B cell (primary cell): ENCODE measurements at regions not wholly inside any gene's neighbourhood (a gene's known extent, or its start where the extent isn't known, plus 50 kb on each side); places are given as distances from the start of the nearest gene placed in this dataset.

ENCODE experiments used
- ATAC-seq: fragments of 200-7000 bp; cut with Tn5 transposase; one replicate; pipeline ENCODE4 v1.10.0; 2021; ENCODE audit warnings: low read depth, mild to moderate bottlenecking, moderate number of reproducible peaks, moderate library complexity
- CTCF ChIA-PET: fragments of 350-600 bp; sonication (Branson Sonifier 250); formaldehyde crosslinking; loops from one replicate; lab custom pipeline; 2021; ENCODE audit warnings: antibody characterized with exemption, inconsistent platforms; lab: Charles Lee
- POLR2A ChIA-PET: fragments of 350-600 bp; sonication (Branson Sonifier 250); formaldehyde crosslinking; loops from one replicate; lab custom pipeline; 2021; ENCODE audit warnings: antibody characterized with exemption; lab: Charles Lee
- DNase-seq: peaks from one replicate; pipeline ENCODE4 v3.0.0; 2013
- H2AFZ ChIP-seq: 2 replicates; pipeline ENCODE4 v1.6.1; 2012; ENCODE audit warnings: mild to moderate bottlenecking, low read depth, low read length; ENCODE audit not compliant: insufficient read depth, poor library complexity, severe bottlenecking
- H3K27ac ChIP-seq, 2 donors: 1 replicate in 1 of 2; 2 replicates in 1 of 2; pipeline ENCODE4 v1.5.1; 2012 to 2013; ENCODE audit warnings: low read length in 2 of 2, mild to moderate bottlenecking in 2 of 2, moderate library complexity in 1 of 2
- H3K27me3 ChIP-seq, 4 experiments: fragments of 200-600 bp in 1 of 4; sonication (generic) in 1 of 4; replicated peaks in 1 of 4; 1 replicate in 2 of 4; 2 replicates in 2 of 4; pipeline versions ENCODE4 v1.6.1 to v1.7.0; 2013 to 2016; ENCODE audit warnings: low read length in 3 of 4, mild to moderate bottlenecking in 2 of 4, mixed read lengths in 1 of 4, moderate library complexity in 1 of 4; ENCODE audit not compliant: insufficient read depth in 4 of 4, control insufficient read depth in 3 of 4; ENCODE audit errors: control extremely low read depth in 1 of 4
- H3K36me3 ChIP-seq, 2 experiments: replicated peaks in 1 of 2; 1 replicate in 1 of 2; 2 replicates in 1 of 2; pipeline versions ENCODE4 v1.6.1 to v1.7.1; 2013; ENCODE audit warnings: low read length in 1 of 2; ENCODE audit not compliant: insufficient read depth in 2 of 2, control insufficient read depth in 1 of 2; ENCODE audit errors: control extremely low read depth in 1 of 2, extremely low read depth in 1 of 2
- H3K4me1 ChIP-seq, 2 donors: fragments of 200-600 bp in 1 of 2; sonication (generic) in 1 of 2; 1 replicate in 1 of 2; 2 replicates in 1 of 2; pipeline versions ENCODE4 v1.5.1 to v1.6.1; 2013 to 2017; ENCODE audit warnings: low read length in 2 of 2; ENCODE audit not compliant: control insufficient read depth in 2 of 2, insufficient read depth in 2 of 2
- H3K4me2 ChIP-seq: replicated peaks from 2 replicates; pipeline ENCODE3; 2012; ENCODE audit warnings: mild to moderate bottlenecking, low read depth, low read length; ENCODE audit not compliant: poor library complexity, severe bottlenecking
- H3K4me3 ChIP-seq, 5 experiments: fragments of 200-600 bp in 1 of 5; sonication (generic) in 1 of 5; 1 replicate in 3 of 5; 2 replicates in 2 of 5; pipeline versions ENCODE4 v1.5.1 to v1.7.0; 2011 to 2016; ENCODE audit warnings: low read length in 4 of 5, mild to moderate bottlenecking in 4 of 5, low read depth in 2 of 5, control low read depth in 1 of 5, moderate library complexity in 1 of 5; ENCODE audit not compliant: insufficient read depth in 1 of 5; ENCODE audit errors: control extremely low read depth in 1 of 5, extremely low read depth in 1 of 5
- H3K79me2 ChIP-seq: fragments of 200-600 bp; sonication (generic); one replicate; pipeline ENCODE4 v1.6.0; 2016; ENCODE audit warnings: low read length; ENCODE audit not compliant: control insufficient read depth, insufficient read depth
- H3K9ac ChIP-seq: fragments of 200-600 bp; sonication (generic); 2 replicates; pipeline ENCODE4 v1.6.1; 2017; ENCODE audit warnings: mild to moderate bottlenecking, low read length, moderate library complexity
- H3K9me3 ChIP-seq, 3 donors: one replicate each; pipeline versions ENCODE4 v1.6.1 to v1.7.1; 2013; ENCODE audit warnings: low read length in 2 of 3; ENCODE audit not compliant: control insufficient read depth in 2 of 3, insufficient read depth in 1 of 3; ENCODE audit errors: control extremely low read depth in 1 of 3
- H4K20me1 ChIP-seq: 2 replicates; pipeline ENCODE4 v1.6.0; 2012; ENCODE audit warnings: mild to moderate bottlenecking, low read length; ENCODE audit not compliant: insufficient read depth, control insufficient read depth, poor library complexity, severe bottlenecking
- H3K27ac Mint-ChIP-seq: one replicate; pipeline ENCODE4 v1.8.0; 2021; ENCODE audit warnings: mixed read lengths
- H3K27me3 Mint-ChIP-seq: one replicate; pipeline ENCODE4 v1.8.0; 2021; ENCODE audit warnings: mixed read lengths
- H3K4me1 Mint-ChIP-seq: one replicate; pipeline ENCODE4 v1.8.0; 2021; ENCODE audit warnings: mixed read lengths
- H3K4me3 Mint-ChIP-seq: one replicate; pipeline ENCODE4 v1.8.0; 2021; ENCODE audit warnings: mixed read lengths
- H3K9me3 Mint-ChIP-seq: one replicate; pipeline ENCODE4 v1.8.0; 2022; ENCODE audit warnings: mixed read lengths; ENCODE audit not compliant: insufficient read depth
- CTCF ChIP-seq: fragments of 200-600 bp; IDR thresholded peaks from one replicate; pipeline ENCODE4 v1.8.0; 2022; ENCODE audit warnings: antibody characterized with exemption, mild to moderate bottlenecking
- EZH2 ChIP-seq: IDR thresholded peaks from 2 replicates; pipeline ENCODE4 v1.6.1; 2012; ENCODE audit warnings: borderline replicate concordance, low read depth, mild to moderate bottlenecking, moderate library complexity, low read length; ENCODE audit not compliant: insufficient read depth, poor library complexity, severe bottlenecking
- WGBS: methylation state at CpG from one replicate; pipeline ENCODE4 v1.1.5; 2013; ENCODE audit warnings: missing lambda C conversion rate; ENCODE audit not compliant: insufficient coverage; 5-methylcytosine and 5-hydroxymethylcytosine counted together
- intact Hi-C: fragments of 100-400 bp; cut with micrococcal nuclease; formaldehyde crosslinking; loops from one replicate; pipeline ENCODE4 v1.10.0; 2022

- Histone ChIP-seq H3K4me3 (no peak overlapping the region), H3K9me3 (peaks cover 0 to 3% (median 0%) of the 10 kb centered on the region in 3 donors), H3K36me3 (no peaks in the 10 kb centered on the region), H3K27ac (no peak overlapping the region), H3K9ac (no peak overlapping the region), H3K79me2 (no peaks in the 10 kb centered on the region), H3K27me3 (peaks cover 0 to 3% (median 0%) of the 10 kb centered on the region in 4 experiments), H3K4me1 (no peaks in the 10 kb centered on the region), H4K20me1 (no peaks in the 10 kb centered on the region), H2AFZ (no peak overlapping the region), H3K4me2 (no peak overlapping the region)
- no peak overlapping the region for H3K27ac Mint-ChIP-seq
- intact Hi-C loops = no loop called here
- no peaks in the 10 kb centered on the region for H3K4me1 Mint-ChIP-seq
- DNase-seq (no peak), ATAC-seq (no peak)
- no peak overlapping the region for H3K4me3 Mint-ChIP-seq
- peaks cover 13% of the 10 kb centered on the region for H3K27me3 Mint-ChIP-seq
- POLR2A ChIA-PET = no interaction called here
- TF ChIP-seq CTCF (no peak), EZH2 (no peak)
- WGBS = 91% methylated on average over 2 of the region's 4 CpGs
- CTCF ChIA-PET = no interaction called here
- H3K9me3 Mint-ChIP-seq = peaks cover 2% of the 10 kb centered on the region
These were observed 276.6 kb downstream of the ZNF621 start for GRCh38 chr3:40801284-40801741.

- no peak overlapping the region for H3K9ac ChIP-seq
- H3K79me2 ChIP-seq = no peaks in the 10 kb centered on the region
- intact Hi-C loops = no loop called here
- H3K4me2 ChIP-seq = no peak overlapping the region
- no peaks in the 10 kb centered on the region for H3K36me3 ChIP-seq
- no peaks in the 10 kb centered on the region for H3K4me1 ChIP-seq
- ATAC-seq = no peak
- H2AFZ ChIP-seq = no peak overlapping the region
- ChIA-PET CTCF (no interaction called here), POLR2A (no interaction called here)
- 100% methylated on average over 2 of the region's 2 CpGs for WGBS
- Mint-ChIP-seq H3K27me3 (peaks cover 9% of the 10 kb centered on the region), H3K9me3 (peaks cover 2% of the 10 kb centered on the region), H3K4me3 (no peak overlapping the region), H3K4me1 (no peaks in the 10 kb centered on the region), H3K27ac (no peak overlapping the region)
- no peak for TF ChIP-seq EZH2
- no peak for TF ChIP-seq CTCF
- no peak overlapping the region for H3K27ac ChIP-seq
- peaks cover 0 to 3% (median 0%) of the 10 kb centered on the region in 3 donors for H3K9me3 ChIP-seq
- no peak for DNase-seq
- no peak overlapping the region for H3K4me3 ChIP-seq
- H3K27me3 ChIP-seq = peaks cover 0 to 3% (median 0%) of the 10 kb centered on the region in 4 experiments
- no peaks in the 10 kb centered on the region for H4K20me1 ChIP-seq
These were observed 278.6 kb downstream of the ZNF621 start for GRCh38 chr3:40803311-40803710.
